ENCODE measurements at regions not wholly inside any gene's neighbourhood (a gene's known extent, or its start where the extent isn't known, plus 50 kb on each side); places are given as distances from the start of the nearest gene placed in this dataset.

GRCh38 chr3:105274958-105275357 lies 91.8 kb upstream of the ALCAM start:
- intact Hi-C loops (cut with DNase I): no loop called here
- TF ChIP-seq CTCF (IDR thresholded peaks at IDR 0.05): no peak
- no peak for TF ChIP-seq POLR2A (IDR thresholded peaks at IDR 0.05)
- Histone ChIP-seq H3K27ac (no peak overlapping the region), H3K4me1 (no peaks in the 10 kb centered on the region), H3K36me3 (replicated peaks in 1 of 2; ENCODE audit: insufficient read depth in 1 of 2, low read depth in 2 of 2) (no peaks in the 10 kb centered on the region), H3K27me3 (no peaks in the 10 kb centered on the region), H3K4me3 (no peak overlapping the region), H3K9me3 (no peaks in the 10 kb centered on the region)
- ATAC-seq (no peak), DNase-seq (no peak)

DNA sequence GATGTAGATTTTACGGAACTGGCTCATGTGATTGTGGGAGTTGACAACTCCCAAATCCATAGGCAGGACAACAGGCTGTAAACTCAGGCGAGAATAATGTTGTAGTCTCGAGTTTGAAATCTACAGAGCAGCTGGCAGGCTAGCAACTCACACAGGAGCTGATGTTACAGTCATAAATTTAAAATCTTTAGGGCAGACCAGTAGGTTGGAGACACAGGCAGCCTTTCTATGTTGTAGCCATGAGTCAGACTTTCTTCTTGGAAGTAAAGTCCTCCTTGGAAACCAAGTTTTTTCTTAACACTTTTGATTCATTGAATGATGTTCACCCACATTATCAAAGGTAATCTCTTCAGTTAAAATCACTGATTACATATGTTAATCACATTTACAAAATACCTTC lies 89.1 kb upstream of the ALCAM start:
- ATAC-seq: no peak
- Histone ChIP-seq H3K4me3 (no peak overlapping the region), H3K4me1 (no peaks in the 10 kb centered on the region), H3K27me3 (no peaks in the 10 kb centered on the region), H3K36me3 (replicated peaks in 1 of 2; ENCODE audit: insufficient read depth in 1 of 2, low read depth in 2 of 2) (no peaks in the 10 kb centered on the region), H3K9me3 (no peaks in the 10 kb centered on the region), H3K27ac (no peak overlapping the region)
- 79 to 88% methylated on average over 3 of the region's 3 CpGs for WGBS, 2 donors
- TF ChIP-seq POLR2A (IDR thresholded peaks at IDR 0.05): no peak
- no peak for TF ChIP-seq CTCF (IDR thresholded peaks at IDR 0.05)
- intact Hi-C loops (cut with DNase I): no loop called here
- no peak for DNase-seq

GRCh38 chr3:105278688-105279087 lies 88.0 kb upstream of the ALCAM start:
- ATAC-seq (no peak), DNase-seq (no peak)
- TF ChIP-seq CTCF (IDR thresholded peaks at IDR 0.05) (no peak), POLR2A (IDR thresholded peaks at IDR 0.05) (no peak)
- H3K4me1 ChIP-seq: no peaks in the 10 kb centered on the region
- no peaks in the 10 kb centered on the region for H3K9me3 ChIP-seq
- H3K27ac ChIP-seq: no peak overlapping the region
- intact Hi-C loops (cut with DNase I): no loop called here
- H3K4me3 ChIP-seq: no peak overlapping the region
- no peaks in the 10 kb centered on the region for H3K36me3 ChIP-seq (replicated peaks in 1 of 2; ENCODE audit: insufficient read depth in 1 of 2, low read depth in 2 of 2)
- H3K27me3 ChIP-seq: no peaks in the 10 kb centered on the region
- 27 to 36% methylated on average over 1 of the region's 1 CpG for WGBS, 2 donors

- H3K9me3 ChIP-seq: no peaks in the 10 kb centered on the region
- intact Hi-C loops (cut with DNase I): no loop called here
- no peak overlapping the region for H3K4me3 ChIP-seq
- 75 to 79% methylated on average over 1 of the region's 1 CpG for WGBS, 2 donors
- H3K27me3 ChIP-seq: no peaks in the 10 kb centered on the region
- H3K27ac ChIP-seq: no peak overlapping the region
- TF ChIP-seq CTCF (IDR thresholded peaks at IDR 0.05): no peak
- no peak for TF ChIP-seq POLR2A (IDR thresholded peaks at IDR 0.05)
- DNase-seq (no peak), ATAC-seq (no peak)
- no peaks in the 10 kb centered on the region for H3K4me1 ChIP-seq
- H3K36me3 ChIP-seq (replicated peaks in 1 of 2; ENCODE audit: insufficient read depth in 1 of 2, low read depth in 2 of 2): no peaks in the 10 kb centered on the region
Measured at GRCh38 chr3:105281989-105282388, 84.7 kb upstream of the ALCAM start.

DNA sequence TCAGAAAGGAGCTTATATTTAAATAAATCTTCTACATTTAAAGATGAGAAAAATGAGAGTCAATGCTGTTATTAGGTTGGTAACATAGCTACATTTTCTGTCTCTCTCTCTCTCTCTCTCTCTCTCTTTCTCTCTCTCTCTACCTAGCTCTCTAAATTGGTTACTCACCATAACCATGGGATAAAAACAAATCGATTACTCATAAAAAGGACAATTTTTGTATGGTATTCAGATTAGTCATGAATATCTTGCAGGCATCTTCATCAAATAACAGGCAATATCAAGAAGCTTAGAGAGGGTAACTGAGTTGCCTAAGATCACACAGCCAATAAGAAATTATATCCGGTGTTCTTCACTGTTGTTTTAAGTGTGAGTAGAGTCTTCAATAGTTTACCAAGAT lies 81.8 kb upstream of the ALCAM start:
- no peak for ATAC-seq
- no peaks in the 10 kb centered on the region for H3K4me1 ChIP-seq
- no peak overlapping the region for H3K27ac ChIP-seq
- WGBS, 2 donors: 52 to 74% methylated on average over 2 of the region's 2 CpGs
- H3K9me3 ChIP-seq: no peaks in the 10 kb centered on the region
- DNase-seq: no peak
- intact Hi-C loops (cut with DNase I): no loop called here
- no peaks in the 10 kb centered on the region for H3K36me3 ChIP-seq (replicated peaks in 1 of 2; ENCODE audit: insufficient read depth in 1 of 2, low read depth in 2 of 2)
- H3K4me3 ChIP-seq: no peak overlapping the region
- TF ChIP-seq POLR2A (IDR thresholded peaks at IDR 0.05) (no peak), CTCF (IDR thresholded peaks at IDR 0.05) (no peak)
- H3K27me3 ChIP-seq: no peaks in the 10 kb centered on the region

Data from body of pancreas (tissue), 4 donors.